ENCODE measurements at regions not wholly inside any gene's neighbourhood (a gene's known extent, or its start where the extent isn't known, plus 50 kb on each side); places are given as distances from the start of the nearest gene placed in this dataset.

DNA sequence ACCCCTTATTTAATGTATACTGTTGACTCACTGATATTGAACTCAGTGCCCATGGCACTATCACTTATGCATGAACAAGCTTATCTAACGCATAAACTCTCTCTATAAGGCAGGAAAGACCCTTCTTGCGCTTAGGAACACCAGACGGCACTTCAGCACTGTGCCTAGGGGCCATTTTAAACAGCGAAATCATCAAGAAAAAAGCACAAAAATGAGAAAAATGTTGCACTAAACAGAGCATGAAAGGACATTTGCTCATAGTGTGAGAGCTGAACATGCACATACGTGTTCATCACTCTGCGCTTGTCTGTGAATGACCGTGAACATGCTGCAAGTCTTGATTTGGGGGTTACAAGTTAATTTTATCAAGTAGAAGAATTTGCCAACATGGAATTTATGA is 109.6 kb downstream of the WDR11 start:
- DNase-seq, result no peak

DNA sequence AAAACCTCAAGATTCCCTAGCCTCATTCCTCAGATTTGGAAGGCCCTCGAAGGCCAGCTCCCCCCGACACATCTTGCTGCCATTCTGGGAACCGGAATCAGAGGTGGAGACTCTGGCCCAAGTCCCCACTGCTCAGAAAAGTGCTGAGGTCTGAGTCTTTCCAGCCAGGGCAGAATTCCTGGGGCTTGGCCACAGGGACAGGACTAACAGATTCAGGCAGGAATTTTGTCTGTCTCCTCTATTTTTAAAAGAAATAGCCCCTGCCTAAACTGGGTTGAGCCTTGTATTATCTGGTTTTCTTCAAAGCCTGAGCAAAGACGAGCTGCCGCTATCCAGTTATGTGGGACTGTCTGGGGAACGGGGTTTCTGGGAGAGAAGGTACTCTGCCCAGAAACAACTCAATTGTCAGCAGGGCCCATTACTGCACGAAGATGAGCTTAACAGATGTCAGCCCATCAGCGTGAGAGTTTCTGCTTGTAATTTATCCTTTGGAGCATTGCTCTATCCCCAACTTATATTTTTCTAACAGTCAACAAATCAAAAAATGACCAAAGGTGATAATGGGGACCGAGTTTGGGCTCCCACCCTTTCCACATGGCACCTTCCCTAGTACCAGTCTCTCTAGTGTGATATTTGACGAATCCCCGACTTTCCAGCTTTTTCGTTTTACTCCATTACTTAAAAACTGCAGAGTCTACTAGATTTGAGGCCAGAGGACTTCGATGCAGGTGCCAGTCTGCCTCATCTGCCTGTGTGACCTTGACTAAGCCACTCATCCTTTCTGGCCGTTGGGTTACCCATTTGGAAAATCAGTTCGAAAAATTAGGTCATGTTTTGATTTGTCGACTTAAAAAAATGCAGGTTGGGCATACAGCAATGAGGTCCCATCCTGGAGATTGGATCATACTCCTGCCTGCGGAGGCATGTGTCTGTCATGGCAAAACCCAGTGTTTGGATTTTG is 110.9 kb downstream of the WDR11 start:
- DNase-seq, result no peak

DNA sequence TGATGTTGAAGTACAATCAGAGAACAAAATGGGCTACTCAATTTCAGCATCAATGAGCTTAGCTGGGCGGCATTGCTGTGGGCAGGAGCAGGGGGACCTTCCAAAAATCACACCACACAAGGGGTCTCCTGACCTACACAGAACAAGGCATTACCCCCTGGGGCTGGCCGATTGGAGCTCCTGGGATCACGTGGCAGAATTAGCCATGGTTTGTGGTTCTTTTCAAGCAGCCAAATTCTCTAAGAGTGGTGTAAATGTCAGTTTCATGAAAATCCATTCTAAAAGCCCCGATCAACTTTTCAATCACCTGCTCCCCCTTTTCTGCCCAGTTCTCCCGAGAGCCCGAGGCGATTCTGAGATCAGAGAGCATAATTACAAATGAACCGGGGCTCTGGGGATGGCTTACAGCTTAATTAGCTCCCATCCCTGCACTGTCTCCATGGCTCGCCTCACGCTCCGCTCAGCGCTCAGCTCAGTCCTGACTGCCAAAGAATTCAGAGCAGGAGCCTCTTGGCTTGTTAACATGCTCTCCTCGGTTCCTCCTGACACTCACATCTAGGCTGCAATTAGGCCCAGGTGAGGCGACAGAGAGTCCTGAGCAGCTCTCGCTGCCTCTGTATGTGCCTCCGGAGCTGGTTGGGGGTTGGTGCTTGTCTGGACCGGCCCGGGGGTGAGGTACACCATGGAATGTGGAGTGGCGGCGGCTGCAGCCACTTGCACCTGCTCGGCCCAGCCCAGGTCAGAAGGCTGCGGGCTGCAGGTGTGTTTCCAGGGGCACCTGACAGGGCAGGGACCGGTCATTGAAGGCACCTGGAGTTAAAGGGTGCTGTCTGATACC is 111.8 kb downstream of the WDR11 start:
- peak; percentile 59 for DNase-seq

DNA sequence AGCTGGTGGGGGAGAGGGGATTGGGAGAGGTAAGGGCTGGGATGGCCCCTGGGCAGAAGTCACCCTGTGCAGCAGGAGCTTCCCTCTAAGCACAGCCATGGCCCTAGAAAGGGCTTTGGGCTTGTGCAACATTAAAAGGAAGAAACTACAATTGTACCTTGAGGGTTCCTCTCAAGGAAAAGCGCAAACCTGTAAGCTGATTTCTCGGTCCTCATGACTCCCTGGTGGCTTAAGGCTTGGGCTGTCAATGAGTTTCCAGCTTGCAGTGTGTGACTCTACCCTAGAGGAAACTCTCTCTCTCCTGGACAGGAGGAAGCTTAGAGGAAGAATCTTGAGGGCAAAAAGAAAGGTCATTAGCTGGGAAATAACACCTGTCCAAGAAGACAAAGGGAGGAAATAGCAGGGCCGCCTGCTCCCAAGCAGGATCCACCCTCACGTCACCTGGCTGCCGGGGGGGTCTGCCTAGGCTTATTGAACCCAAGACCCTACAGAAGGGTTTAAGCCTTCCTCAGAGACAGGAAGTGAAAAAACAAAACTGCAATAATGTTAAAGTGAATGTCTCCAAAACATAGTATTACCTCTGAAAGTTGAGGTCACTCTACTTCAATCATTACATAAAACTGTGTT is 112.5 kb downstream of the WDR11 start:
- DNase-seq, result no peak

DNA sequence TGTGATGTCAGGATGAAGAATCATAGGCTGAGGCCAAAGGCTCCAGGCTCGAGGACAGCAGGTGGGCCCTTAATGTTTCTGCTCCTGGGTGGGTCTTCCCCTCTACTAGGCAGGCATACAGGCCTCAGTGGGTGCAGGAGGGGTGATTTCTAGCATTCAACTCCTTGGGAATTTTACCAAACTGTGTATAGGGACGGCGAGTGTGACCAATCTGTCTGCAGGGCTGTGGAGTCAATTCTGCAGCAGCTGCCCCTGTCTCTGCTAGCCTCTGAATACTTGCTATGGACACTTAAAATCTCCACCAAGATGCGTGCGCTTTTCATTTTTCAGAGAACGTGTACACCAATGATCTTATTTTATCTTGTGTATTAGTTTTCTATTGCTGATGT is 115.5 kb downstream of the WDR11 start:
- no peak for DNase-seq

DNA sequence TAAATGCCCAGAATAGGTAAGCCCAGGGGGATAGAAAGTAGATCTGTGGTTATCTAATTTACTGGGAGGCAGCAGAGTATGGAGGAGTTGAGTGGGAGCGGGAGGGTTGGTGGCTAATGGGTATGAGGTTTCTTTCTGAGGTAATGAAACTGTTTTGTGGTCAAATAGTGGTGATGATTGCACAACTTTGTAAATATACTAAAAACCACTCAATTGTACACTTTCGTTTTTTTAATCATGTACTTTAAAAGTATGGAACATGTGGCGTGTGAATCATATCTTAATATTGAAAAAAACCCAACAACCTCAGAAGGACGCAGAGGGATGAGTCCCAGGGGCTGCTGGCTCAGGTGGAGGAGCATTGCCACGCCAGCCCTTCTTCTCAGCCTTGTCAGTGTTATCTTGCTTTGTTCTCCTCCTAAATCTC is 118.1 kb downstream of the WDR11 start:
- no peak for DNase-seq

DNA sequence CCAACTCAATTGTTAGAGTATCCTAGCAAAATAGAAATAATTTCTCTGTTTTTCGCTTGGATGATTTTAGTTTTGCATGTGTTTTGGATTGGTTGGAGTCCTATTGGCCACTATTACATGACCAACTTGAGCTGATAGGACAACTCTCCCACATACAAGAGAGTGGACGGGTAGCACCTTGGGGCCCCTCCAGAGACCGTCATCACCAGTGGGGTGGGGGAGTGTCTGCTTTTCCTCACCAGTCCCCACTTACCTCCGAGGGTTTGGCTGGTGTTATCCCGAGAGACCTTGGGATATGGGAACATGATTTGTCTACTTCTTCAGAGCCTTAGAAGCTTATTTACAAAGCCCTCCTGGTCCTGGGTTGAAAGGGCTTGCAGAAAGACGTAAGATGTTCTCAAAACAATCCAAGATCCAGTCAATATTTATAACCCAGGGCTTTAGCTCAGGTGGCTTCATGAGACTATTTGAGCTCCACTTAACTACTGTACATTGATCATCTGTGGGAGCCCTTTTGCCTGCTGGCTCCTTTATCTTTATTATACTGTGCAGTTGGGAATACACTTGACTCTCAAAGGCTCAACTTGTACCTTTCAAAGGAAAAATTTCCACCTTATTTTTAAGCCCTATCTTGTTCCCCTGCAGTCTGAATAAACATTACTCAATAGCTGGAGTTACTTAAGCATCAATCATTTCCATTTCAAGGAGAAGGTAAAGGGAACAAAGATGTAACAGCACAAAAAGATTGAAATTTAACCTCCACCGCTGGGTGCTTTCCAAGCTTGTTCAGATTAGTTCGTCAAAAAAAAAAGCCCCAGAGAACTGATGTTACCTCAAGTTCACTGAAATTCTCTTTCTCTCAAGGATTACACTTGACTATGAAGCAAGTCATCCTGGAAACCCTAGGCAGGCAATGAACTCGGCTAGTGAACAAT is 119.7 kb downstream of the WDR11 start:
- DNase-seq, result no peak

DNA sequence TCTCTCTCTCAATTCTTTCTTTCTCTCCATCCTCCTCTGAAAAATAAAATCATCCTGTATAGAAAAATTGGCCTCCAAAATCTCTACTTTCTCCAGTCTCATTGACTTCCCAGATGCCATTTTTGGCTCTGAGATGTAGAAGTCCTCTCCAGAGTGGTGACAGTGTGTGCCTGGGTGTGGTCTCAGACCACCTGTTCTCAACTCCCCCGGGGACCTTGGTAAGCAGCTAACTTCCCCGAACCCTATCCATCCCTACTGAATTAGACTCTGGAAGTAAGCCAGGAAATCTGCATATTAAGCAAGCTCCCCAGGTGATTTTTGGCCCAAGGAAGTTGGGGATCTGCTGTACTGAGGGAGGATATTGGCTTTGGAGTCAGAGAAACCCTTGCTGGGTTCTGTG is 120.5 kb downstream of the WDR11 start:
- peak; percentile 5 for DNase-seq

DNA sequence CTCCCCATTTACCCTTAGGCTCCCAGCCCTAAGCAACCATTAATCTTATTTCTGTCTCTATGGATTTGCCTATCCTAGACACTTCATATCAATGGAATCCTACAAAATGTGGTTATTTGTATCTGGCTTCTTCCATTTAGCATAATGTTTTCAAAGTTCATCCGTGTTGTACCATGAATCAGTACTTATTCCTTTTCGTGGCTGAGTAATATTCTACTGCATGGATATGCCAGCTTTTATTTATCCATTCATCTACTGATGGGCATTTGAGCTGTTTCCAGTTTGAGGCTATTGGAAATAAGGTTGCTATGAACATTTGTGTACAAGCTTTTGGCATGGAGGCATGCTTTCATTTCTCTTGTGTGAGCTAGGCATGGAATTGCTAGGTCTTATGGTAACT is 121.1 kb downstream of the WDR11 start:
- DNase-seq, result no peak

DNA sequence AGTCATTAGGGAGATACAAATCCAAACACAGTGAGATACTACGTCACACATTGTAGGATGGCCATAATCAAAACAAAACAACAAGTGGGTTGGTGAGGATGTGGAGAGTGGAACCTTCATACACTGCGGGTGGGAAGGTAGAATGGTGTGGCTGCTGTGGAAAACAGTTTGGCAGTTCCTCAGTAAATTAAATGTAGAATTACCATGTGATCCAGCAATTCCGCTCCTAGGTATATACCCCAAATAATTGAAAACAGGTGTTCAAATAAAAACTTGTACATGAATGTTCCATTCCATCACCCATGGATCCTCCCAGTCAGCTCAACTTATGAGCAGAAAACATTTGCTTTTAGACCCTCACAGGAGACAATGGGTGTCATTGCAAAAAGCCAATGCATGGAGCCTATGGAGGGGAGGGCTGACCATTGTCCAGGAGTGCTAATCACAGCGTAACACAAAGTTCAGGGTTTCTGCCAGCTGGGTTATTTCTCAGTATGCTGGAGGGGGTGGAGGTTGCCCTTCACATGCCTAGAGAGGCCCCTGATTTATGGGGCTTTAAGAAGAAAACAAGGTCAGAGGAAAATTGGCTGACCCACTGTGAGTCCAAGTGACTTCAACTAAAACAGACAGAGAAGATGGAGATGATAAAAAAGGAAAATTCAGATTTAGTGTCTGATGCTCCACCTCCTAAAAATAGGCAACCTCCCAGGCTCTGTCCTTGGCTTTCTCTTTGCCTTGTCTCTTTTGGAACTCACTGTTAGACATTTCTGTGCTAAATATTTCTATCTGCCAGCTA is 124.1 kb downstream of the WDR11 start:
- no peak for DNase-seq

DNA sequence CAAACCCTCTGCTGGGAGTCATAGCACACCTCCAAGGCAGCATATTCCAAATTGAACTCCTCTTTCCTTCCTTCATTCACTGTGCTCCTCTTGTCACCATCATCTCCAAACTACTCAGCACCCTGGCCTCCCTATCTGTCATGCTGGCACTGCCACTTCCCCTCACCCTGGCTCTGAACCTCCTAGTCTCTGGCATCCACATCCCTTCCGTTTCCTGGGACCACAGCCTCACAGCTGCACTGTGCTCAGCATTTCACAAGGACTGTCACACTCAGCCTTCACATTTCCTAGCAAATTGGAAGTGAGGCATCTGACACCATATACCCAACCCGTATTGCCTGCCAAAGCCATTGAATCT is 124.7 kb downstream of the WDR11 start:
- no peak for DNase-seq

DNA sequence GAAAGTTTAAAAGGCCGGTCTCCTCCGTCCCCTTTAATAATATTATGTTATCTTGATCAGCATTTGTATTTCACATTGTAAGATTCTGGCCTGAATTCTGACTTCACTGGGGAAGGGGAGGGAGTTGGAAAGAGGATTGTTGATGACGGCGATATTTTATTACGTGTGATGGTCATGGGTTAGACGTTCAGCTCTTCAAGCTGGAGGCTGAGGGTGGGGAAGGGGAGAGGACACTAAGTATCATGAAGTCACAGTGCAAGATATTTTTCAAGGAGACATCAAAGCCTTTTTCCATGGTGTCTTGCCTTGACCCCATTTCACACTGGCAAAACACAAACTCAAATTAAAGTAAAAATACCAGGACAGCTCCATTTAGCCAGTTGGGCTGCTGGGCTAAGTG is 126.7 kb downstream of the WDR11 start:
- no peak for DNase-seq

DNA sequence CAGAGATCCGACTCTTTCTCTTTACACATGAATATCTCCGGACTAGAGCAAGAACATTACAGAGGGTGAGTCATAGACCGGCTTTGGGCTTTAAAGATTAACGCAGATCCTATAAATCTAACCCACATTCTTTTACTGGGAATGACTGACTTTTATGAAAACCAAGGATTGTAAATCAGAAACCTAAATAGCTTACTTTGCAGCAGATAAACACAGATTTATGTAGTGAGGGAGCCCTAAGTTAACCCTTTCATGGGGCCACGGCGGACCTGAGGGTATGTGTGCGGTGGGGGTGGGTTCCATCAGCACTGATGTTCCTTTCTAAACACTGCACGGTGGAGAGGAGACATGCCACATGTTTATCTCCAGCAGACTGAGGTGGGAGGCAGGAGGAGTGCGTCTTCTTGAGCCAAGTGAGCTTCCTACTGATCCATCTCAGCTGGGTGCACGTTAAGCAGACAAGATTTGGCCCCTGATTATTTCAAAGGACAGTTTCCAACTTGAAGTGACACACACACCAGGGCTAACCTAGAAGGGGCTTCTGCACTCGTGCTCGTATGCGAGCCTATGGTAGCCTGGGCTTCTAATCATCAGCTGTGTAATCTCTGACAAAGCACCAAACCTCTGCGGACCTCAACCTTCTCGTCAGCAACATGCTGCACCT is 127.6 kb downstream of the WDR11 start:
- DNase-seq, result no peak

DNA sequence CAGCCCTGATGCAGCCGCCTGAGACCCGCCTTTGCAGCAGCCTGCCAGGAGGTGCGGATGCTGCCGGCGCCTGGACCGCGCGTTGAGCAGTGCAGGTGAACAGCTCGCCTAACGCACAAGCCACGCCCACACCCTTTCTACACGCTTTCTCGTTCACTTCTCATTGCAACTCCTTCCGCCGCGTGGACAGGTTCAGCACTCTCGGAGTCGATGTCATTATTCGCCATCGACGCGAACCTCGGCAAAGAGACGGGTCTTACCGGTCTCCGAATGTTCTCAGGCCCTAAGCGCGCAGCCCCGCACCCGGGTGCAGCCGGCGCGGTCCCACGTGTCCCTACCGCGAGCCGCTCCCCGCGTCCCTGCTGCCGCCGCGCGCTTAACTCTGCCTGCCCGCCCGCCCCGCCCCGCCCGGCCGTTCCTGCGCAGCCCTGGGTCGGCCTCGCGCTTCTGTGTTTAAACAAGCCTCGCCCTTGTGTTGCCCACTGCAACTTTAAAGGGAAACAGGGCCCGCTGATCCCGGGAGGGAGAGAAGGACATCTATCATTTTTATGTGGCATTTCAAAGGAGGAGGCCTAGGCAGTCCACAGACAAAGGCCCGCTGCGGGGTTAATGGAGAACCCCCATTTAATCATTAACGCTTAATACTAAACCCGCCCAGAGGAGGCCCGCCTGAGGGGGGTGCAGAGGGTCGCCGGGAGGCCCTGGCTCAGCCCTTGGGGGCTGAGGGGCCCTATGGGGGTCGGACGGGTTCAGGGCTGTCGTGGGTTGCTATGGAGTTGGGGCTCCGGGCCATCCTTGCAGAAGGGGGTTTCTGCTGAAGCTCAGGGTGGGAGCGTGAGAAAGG is 128.5 kb downstream of the WDR11 start:
- no peak for DNase-seq

DNA sequence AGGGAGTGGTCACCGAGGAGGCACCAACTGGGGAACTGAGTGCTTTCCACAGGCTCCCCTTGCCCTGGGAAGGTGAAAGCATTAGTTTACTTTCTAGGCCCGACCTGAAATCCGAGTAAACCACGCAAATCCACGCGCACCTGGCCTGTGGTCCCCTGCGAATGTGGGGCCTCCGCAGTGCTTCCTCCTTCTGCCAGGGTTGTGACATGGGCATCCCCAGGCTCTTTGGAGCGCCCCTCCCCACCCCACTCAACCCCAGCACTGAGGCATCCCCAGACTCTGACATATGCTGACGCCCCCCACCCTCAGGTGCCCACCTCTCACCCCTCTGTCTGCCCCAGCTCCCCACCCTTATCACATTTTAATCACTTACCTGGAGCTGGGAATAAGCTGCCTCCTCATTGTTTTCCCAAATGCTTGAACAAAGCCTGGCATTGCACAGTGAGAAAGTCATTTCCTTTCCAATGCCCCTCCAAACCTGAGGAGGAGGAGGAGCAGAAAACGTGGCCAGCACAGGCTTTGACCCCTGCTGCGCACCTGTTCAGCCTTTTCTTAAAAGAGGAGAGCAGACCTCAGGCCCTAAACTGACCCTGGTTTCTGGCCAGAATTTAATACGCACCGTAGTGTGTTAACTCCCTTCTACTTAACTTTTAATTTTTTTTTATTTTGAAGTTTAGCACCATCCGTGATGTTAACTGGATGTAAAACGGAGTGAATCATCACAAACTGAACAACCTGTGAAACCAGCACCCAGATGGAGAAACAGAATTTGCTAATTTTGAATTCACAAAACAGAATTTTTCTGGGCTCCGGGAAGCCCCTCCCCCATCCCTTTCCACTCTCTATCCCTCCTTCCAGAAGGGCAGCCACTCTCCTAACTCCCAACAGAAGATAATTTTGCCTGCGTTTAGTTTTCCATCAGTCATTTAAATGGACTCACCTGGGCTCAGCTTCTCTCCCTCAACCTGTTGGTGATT is 129.4 kb downstream of the WDR11 start:
- no peak for DNase-seq

DNA sequence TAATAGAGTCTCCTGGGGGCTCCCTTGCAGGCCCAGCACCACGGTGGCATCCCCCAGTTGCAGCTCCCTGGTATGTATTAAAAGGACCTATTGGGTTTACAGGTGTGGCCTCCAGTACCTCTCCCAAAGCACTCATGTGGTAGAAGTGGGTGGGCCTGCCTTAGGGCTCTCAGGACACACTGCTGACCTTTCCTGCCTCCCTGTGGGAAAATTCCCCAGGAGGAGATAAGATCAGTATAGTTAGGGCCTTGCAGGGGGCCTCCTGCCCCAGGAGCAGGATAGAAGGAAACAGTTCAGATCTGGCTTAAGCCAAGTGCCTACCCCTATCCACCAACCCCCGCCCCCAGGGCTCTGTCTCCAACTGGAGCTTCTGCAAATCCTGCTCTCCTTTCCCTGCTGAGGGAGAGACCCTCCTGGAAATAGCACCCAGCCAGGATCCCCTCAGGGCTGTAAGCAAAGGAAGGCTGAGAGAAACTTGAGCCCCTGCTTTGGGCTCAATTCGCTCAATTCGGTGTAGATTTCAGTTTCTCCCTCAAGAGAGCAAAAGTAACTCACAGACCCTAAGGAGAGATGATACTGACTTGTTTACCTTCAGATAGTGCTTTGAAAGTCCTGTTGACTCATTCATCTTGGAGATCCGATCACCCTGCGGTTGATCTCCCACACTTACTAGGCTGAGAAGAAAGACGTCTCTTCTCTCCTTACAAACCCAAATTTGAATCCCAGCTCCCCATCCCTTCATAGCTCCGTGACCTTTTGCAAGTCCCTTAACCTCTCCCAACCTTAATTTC is 130.6 kb downstream of the WDR11 start:
- no peak for DNase-seq

DNA sequence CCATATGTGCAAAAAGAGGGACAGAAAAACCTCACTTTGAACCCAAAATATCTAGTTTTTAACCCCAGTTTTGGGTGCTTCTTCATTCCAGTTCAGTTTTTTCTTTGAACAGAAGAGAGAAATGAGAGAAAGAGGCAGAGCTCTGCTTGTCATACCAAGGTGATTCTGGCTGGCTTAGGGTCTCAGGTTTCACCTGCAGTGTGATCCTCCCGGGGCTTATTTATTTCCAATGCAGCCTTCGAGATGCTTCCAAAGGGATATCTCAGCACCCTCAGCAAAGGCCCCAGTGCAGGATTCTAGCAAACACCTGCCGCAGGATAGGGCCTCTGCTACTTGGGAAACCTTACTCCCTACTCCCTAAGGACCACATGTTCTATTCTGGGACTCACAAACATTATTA is 131.3 kb downstream of the WDR11 start:
- no peak for DNase-seq

DNA sequence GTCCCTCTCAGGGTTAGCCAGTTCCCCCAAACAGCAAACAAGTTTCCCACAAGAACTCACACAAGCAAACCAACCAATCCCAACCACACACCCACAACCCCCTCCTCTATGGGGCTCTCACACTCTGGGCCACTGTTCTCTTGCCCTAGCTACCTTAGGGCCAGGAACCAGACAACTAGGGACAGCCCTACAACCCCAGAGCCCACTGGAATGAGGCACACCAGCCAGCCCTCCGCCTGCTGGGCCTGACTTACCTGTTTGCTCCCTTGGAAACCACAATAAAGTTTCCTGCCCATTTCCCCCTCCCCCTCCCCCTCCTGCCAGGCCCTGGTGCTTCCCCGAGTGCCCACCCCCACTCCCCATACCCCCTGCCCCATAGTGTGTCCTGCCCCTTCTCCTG is 132.6 kb downstream of the WDR11 start:
- DNase-seq, result no peak

Data from DMS79 treated with DMSO at 0.1 percent for 48 hours (cell line).